CD4-positive, alpha-beta T cell treated with Interleukin-10 for 1 hour (primary cell): ENCODE measurements at regions not wholly inside any gene's neighbourhood (a gene's known extent, or its start where the extent isn't known, plus 50 kb on each side); places are given as distances from the start of the nearest gene placed in this dataset.
"Not testable (repeated sequence)": the region's sequence is repeated elsewhere in the genome, so short reads cannot be mapped to it uniquely, and the experiment has no call there.

Experiments
- DNase-seq: peaks from one replicate; pipeline ENCODE4 v3.0.0-alpha.2; 2020

DNA sequence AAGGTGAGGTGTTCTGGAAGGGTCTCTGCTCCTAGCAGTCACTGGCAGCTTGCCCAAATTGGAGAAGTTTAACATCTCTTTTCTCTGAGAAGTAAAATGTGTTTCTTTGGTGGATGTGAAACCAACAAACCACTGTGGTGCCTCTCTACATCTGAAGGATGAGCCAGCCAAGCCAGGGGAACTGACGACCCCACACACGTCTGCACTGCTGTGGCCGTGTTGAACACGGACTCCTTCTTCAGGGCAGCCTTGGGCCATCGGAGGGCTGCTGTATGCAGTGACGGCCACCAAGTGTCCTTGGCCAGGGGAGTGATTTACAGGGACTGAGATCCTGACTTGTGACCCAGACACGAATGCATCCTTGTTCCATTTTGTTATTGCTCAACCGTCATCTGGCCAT lies 207.8 kb downstream of the ACKR3 start:
- DNase-seq: no peak

DNA sequence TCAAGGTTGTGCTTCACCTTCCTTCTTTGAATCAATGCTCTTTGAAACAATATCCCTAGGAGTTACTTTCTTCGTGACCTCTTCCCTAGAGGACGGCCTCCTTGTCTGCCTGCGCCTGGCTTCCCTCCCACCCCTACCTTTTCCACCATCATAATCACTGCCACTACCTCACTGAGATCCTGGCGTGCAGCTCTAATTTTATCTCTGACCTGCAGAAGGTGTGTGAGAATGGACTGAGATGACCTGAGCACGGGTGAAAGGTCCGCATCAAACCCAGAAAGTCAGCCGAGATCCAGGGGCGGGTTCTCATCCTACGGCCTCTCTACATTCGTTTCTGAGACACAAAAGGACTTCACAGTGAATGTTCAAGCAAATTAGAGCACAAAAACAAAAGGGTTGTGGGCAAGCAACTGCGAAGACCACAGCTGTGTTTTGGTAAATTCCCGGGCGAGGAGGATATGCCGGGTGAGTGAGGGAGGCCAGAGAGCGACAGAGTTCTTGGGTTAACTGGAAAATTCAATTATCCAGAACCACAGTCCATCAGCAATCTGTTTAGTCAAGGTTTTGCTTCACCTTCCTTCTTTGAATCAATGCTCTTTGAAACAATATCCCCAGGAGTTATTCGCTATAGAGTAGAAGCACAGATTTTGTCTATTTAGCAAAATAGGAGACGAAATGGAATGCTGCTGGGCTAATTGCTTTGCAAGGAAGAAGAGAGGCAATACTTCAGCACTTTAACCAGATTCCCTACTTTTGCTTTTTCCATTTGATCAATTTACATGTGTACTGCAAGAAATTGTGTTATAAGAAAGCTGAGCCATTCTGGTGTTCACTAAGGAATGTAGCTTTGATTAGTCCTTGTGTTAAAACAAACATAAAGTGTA lies 212.6 kb downstream of the ACKR3 start:
- DNase-seq: no peak

GRCh38 chr2:236782938-236783337 lies 213.3 kb downstream of the ACKR3 start:
- no peak for DNase-seq

DNA sequence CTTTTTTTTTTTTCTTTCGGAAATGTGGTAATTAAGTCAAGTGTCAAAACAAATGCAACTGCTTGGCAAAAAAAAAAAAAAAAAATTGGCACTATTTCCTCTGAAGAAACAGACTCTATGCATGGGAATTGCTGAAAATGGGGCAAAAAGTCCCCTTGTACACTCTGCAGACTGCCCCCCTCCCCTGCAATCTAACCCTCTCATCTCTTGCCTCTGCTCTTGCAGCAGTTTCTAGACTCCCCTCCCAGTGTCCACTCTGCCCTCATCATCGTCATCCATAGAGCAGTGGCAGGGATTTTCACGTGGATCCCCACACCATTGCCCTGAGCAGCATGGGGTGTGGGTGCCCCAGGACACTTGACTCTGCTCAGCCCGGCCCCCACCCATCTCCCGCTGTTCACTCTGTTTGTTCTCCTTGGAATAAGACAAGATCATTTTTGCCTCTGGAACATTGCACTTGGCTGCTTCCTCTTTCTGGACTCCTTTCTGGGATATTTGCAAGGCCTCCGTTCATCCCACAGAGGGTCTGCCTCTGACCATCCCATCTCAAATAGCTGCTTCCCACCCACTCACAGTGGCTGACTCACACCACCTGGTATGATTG lies 213.9 kb downstream of the ACKR3 start:
- no peak for DNase-seq

DNA sequence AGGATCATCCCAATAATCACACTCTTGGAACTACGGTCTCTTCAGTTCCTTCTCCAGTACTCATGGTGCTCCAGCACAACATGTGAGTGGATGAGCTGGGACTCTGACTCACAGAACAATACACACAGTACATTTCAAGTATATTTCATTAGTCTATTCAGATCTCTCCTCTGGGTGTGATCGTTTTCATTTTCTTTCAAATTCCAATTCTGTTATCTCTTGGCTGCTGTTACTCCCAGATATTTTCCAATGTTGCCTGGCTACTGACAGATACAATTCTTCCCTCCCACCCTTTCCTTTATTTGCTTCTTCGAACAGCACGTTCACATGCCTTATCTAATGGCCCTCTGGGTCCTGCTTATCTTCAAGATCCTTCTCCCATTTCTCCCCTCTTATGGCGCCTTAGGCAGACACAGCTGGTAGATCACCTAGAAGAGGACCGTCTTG lies 216.0 kb downstream of the ACKR3 start:
- no peak for DNase-seq

DNA sequence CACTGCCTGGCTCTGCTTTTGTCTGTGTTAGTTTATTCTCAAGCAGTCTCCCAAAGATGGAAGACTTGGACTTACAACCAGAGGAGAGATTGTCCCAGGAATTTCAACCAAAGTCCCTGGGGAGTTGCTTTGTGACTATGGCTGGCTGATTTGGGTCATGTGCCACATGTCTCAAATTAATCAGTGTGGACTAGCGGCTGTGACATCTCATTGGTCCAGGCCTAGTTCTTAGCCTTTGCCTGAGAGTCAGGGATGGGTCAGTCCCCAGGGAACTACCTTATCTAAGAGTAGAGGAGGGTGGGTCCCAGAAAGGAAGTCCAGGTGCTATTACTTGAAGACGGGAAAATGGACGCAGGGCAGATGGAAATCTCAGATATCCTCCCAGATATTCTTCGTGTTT lies 217.1 kb downstream of the ACKR3 start:
- DNase-seq: no peak

DNA sequence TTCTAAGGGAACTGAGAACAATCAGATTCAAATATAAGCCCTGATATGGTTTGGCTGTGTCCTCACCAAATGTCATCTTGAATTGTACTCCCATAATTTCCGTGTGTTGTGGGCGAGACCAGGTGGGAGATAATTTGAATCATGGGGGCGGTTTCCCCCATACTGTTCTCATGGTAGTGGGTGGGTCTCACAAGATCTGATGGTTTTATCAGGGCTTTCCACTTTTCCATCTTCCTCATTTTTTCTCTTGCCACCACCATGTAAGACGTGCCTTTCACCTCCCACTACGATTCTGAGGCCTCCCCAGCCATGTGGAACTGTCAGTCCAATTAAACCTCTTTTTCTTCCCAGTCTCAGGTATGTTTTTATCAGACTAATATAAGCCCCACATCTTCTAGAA lies 217.8 kb downstream of the ACKR3 start:
- not testable (repeated sequence) for DNase-seq

DNA sequence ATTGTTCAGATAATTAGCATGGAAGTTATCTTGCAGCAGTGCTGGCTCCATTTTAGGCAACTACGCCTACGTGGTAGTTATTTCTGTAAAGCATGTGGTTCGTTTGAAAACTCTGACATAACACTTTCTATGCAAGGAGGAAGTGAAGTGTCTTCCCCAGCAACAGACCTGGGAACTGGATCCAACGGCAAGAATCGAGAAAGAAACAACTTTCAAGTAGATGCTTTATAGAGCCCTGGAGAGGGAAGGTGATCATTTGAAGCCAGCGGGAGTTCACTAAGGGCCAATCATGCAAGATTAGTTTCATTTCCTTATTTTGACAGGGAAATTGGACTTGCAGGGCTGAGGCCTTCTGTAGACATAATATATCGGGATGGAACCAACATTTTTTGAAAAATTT lies 218.3 kb downstream of the ACKR3 start:
- peak; percentile 5 for DNase-seq

GRCh38 chr2:236790963-236791362 lies 221.3 kb downstream of the ACKR3 start:
- no peak for DNase-seq

DNA sequence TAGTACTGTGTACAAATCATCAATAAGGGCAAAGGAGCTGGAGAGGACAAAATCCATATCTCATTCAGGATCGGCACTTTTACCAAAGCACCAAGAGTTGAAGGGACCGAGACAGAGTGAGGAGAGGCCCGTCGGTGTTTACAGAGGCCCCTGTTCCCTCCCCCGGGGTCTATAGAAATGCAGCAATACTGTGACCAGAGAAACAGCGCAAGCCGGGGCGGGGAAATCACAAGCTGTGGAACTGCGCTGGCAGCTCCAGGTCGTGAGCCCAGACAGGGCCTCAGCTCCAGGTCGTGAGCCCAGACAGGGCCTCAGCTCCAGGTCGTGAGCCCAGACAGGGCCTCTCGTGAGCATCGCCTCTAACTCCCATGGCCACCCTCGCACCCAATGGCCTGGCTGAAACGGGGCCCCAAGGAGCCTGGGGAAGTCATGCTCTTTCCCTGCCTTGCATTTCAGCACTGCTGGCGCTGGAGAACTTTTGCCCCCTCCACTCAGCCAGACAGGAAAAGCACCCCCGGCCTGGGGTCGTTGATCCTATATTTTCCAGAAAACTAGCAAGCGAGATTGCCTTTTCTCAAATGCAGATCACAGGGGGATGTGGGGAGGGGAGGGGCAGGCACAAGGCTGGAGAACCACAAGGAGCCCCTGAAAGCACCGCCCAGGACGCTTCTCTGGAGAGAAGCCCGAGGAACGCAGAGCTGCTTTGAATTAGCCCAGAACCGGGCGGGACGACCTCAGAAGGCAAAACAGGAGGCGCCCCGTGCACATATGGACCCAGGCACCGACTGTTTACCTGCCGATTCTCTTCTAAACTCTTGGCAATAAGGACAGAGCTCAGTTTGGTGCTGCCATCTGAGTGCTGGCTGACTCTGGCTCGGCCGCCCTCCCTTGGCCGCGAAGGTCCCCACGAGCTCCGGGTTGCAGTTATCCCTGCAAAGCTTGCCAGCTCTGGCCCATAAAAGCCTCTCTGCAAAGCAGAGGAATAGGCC lies 223.7 kb downstream of the ACKR3 start:
- DNase-seq: no peak

GRCh38 chr2:236794176-236794957 lies 224.7 kb downstream of the ACKR3 start:
- DNase-seq: no peak

- DNase-seq: no peak
These were observed 225.7 kb downstream of the ACKR3 start for GRCh38 chr2:236795169-236795860.

- no peak for DNase-seq
These were observed 226.2 kb downstream of the ACKR3 start for GRCh38 chr2:236795861-236796219.

- DNase-seq: no peak
These were observed 226.6 kb downstream of the ACKR3 start for GRCh38 chr2:236796236-236796635.

GRCh38 chr2:236797411-236797810 lies 227.8 kb downstream of the ACKR3 start:
- no peak for DNase-seq

- no peak for DNase-seq
These were observed 228.9 kb downstream of the ACKR3 start for GRCh38 chr2:236798491-236798890.

- DNase-seq: no peak
These were observed 229.9 kb downstream of the ACKR3 start for GRCh38 chr2:236799391-236800026.

GRCh38 chr2:236802862-236803261 lies 233.2 kb downstream of the ACKR3 start:
- no peak for DNase-seq

DNA sequence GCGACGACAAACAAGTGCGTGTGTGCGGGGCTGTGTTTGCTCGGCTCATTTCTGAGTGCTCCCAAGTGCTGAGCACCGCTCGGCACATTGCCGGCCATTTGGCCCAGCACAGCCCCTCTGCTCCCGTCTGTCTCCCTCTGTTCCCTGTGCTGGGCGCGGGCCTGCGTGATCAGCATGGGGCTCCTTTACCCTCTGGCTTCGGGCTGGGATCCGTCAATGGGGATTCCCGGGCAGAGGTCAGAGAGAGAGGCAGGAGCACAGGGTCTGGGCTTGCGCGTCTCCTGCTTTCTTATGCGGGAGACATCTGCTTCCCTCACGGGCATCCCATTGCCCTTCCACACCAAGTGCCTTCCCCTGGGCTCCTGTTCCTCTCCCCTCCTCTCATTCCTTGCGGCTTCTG lies 234.0 kb downstream of the ACKR3 start:
- no peak for DNase-seq

- no peak for DNase-seq
These were observed 236.3 kb downstream of the ACKR3 start for GRCh38 chr2:236805800-236806531.

- DNase-seq: no peak
These were observed 240.1 kb downstream of the ACKR3 start for GRCh38 chr2:236809716-236810115.
